Gastrocnemius medialis (tissue), 4 donors: ENCODE measurements at regions not wholly inside any gene's neighbourhood (a gene's known extent, or its start where the extent isn't known, plus 50 kb on each side); places are given as distances from the start of the nearest gene placed in this dataset.

Experiments
- CTCF ChIP-seq, 5 experiments: fragments of 450-650 bp in 3 of 5; fragments of 200-600 bp in 2 of 5; sonication (generic) in 2 of 5; IDR thresholded peaks in 4 of 5; conservative IDR thresholded peaks in 1 of 5; 1 replicate in 4 of 5; 2 replicates in 1 of 5; pipeline ENCODE4 v1.5.1; 2016 to 2019; ENCODE audit warnings: antibody characterized with exemption in 5 of 5, mild to moderate bottlenecking in 3 of 5, moderate library complexity in 3 of 5
- POLR2A ChIP-seq, 2 donors: fragments of 450-650 bp; IDR thresholded peaks; one replicate each; pipeline ENCODE4 v1.6.1; 2017; ENCODE audit warnings: antibody characterized with exemption in 2 of 2, mild to moderate bottlenecking in 2 of 2, moderate library complexity in 2 of 2

GRCh38 chr10:131421381-131421780, 109.9 kb upstream of the TCERG1L start:
- TF ChIP-seq CTCF (IDR thresholded peaks at IDR 0.05 in 4 of 5, conservative IDR thresholded peaks at IDR 0.05 in 1 of 5) (no peak), POLR2A (IDR thresholded peaks at IDR 0.05) (no peak)
